A549 (cell line): ENCODE measurements at regions not wholly inside any gene's neighbourhood (a gene's known extent, or its start where the extent isn't known, plus 50 kb on each side); places are given as distances from the start of the nearest gene placed in this dataset.
"Not testable (repeated sequence)": the region's sequence is repeated elsewhere in the genome, so short reads cannot be mapped to it uniquely, and the experiment has no call there.

Source experiments
- ATAC-seq, 2 experiments: fragments of 200-7000 bp in 1 of 2; fragments of >200 bp in 1 of 2; cut with Nextera tagmentation in 1 of 2; cut with Tn5 transposase in 1 of 2; 3 replicates each; pipeline versions ENCODE4 v1.8.0 to v1.9.1; 2018 to 2020; ENCODE audit warnings: mild to moderate bottlenecking in 1 of 2, moderate library complexity in 1 of 2
- CTCF ChIA-PET: fragments of 300-600 bp; sonication (Branson Sonifier 250); formaldehyde crosslinking; extraction: SDS; loops from one replicate; lab custom pipeline; 2021; ENCODE audit warnings: antibody characterized with exemption, inconsistent platforms; lab: Yijun Ruan, JAX
- POLR2A ChIA-PET: fragments of 350-600 bp; formaldehyde crosslinking; extraction: SDS; loops from one replicate; lab custom pipeline; 2021; ENCODE audit warnings: antibody characterized with exemption, inconsistent platforms; lab: Yijun Ruan, JAX
- DNase-seq, 2 experiments: peaks; one replicate each; pipeline versions ENCODE4 v3.0.0 to v3.0.0-alpha.2; 2011 to 2016; ENCODE audit warnings: low read depth in 1 of 2, low spot score in 1 of 2
- FAIRE-seq: peaks from 2 replicates; lab custom pipeline; 2011; peaks lifted over from hg19 to GRCh38; lab: Jason Lieb, UNC
- H3K27ac ChIP-seq, 2 experiments: fragments of >200 bp; sonication (Bioruptor Twin); formaldehyde crosslinking; 3 replicates each; pipeline ENCODE4 v1.5.1; 2016 to 2017
- H3K4me1 ChIP-seq: fragments of >200 bp; sonication (Bioruptor Twin); formaldehyde crosslinking; 3 replicates; pipeline ENCODE4 v1.6.1; 2016
- H3K4me2 ChIP-seq: fragments of >200 bp; sonication (Bioruptor Twin); formaldehyde crosslinking; 3 replicates; pipeline ENCODE4 v1.6.1; 2016
- H3K4me3 ChIP-seq: fragments of >200 bp; sonication (Bioruptor Twin); formaldehyde crosslinking; 3 replicates; pipeline ENCODE4 v1.5.1; 2016
- H3K9me3 ChIP-seq: fragments of >200 bp; sonication (Bioruptor Twin); formaldehyde crosslinking; 3 replicates; pipeline ENCODE4 v1.6.1; 2016
- BHLHE40 ChIP-seq: IDR thresholded peaks from 2 replicates; pipeline ENCODE4 v1.6.1; 2012; ENCODE audit warnings: low read depth, low read length, inconsistent platforms
- CEBPB ChIP-seq, 2 experiments: fragments of >200 bp in 1 of 2; sonication (Bioruptor Twin) in 1 of 2; formaldehyde crosslinking in 1 of 2; IDR thresholded peaks; 2 replicates each; pipeline ENCODE4 v1.6.1; 2012 to 2016
- E2F6 ChIP-seq: IDR thresholded peaks from 2 replicates; pipeline ENCODE4 v1.6.1; 2012; ENCODE audit warnings: low read depth, borderline replicate concordance
- EHMT2 ChIP-seq: fragments of 200-600 bp; sonication (generic); IDR thresholded peaks from 2 replicates; pipeline ENCODE4 v1.6.1; 2016; ENCODE audit warnings: antibody characterized with exemption, low read depth, mild to moderate bottlenecking, moderate library complexity
- ESRRA ChIP-seq: fragments of 150-350 bp; IDR thresholded peaks from 2 replicates; pipeline ENCODE4 v1.6.1; 2014; ENCODE audit warnings: mild to moderate bottlenecking, low read length, borderline replicate concordance
- FOSL2 ChIP-seq, 2 experiments: fragments of 450-650 bp in 1 of 2; fragments of >200 bp in 1 of 2; sonication (Bioruptor Twin) in 1 of 2; formaldehyde crosslinking; IDR thresholded peaks; 2 replicates each; pipeline versions ENCODE4 v1.5.0 to v1.6.1; 2016 to 2020; ENCODE audit warnings: mild to moderate bottlenecking in 1 of 2, moderate library complexity in 1 of 2
- HES2 ChIP-seq: fragments of >200 bp; sonication (Bioruptor Twin); formaldehyde crosslinking; IDR thresholded peaks from 2 replicates; pipeline ENCODE4 v1.6.1; 2016
- HEYL ChIP-seq: fragments of 250-450 bp; sonication (Bioruptor Pico); IDR thresholded peaks from 2 replicates; pipeline ENCODE4 v1.8.0; 2021; ENCODE audit warnings: mild to moderate bottlenecking, moderate library complexity
- HMGXB4 ChIP-seq: fragments of 250-450 bp; sonication (Bioruptor Pico); IDR thresholded peaks from 2 replicates; pipeline ENCODE4 v1.5.0; 2021; ENCODE audit warnings: mild to moderate bottlenecking, moderate library complexity, borderline replicate concordance
- HOXB13 ChIP-seq: fragments of 250-450 bp; sonication (Bioruptor Pico); IDR thresholded peaks from 2 replicates; pipeline ENCODE4 v1.5.0; 2020; ENCODE audit warnings: low read depth, mild to moderate bottlenecking, moderate library complexity
- JUN ChIP-seq, 2 experiments: fragments of >200 bp; sonication (Bioruptor Twin); formaldehyde crosslinking; IDR thresholded peaks; 2 replicates in 1 of 2; 3 replicates in 1 of 2; pipeline ENCODE4 v1.6.1; 2016 to 2017
- JUNB ChIP-seq: fragments of >200 bp; sonication (Bioruptor Twin); formaldehyde crosslinking; IDR thresholded peaks from 2 replicates; pipeline ENCODE4 v1.6.1; 2016
- KDM1A ChIP-seq: fragments of 200-600 bp; sonication (generic); IDR thresholded peaks from 2 replicates; pipeline ENCODE4 v1.6.1; 2016; ENCODE audit warnings: low read depth, mild to moderate bottlenecking
- KDM5A ChIP-seq: fragments of 200-600 bp; sonication (generic); IDR thresholded peaks from 2 replicates; pipeline ENCODE4 v1.6.1; 2016; ENCODE audit warnings: antibody characterized with exemption, mild to moderate bottlenecking
- NFE2L2 ChIP-seq: fragments of 150-350 bp; conservative IDR thresholded peaks from 2 replicates; pipeline ENCODE4 v1.6.1; 2014; ENCODE audit warnings: low read length
- NPAS2 ChIP-seq: fragments of 250-450 bp; sonication (Bioruptor Pico); IDR thresholded peaks from 2 replicates; pipeline ENCODE4 v1.8.0; 2022; ENCODE audit warnings: mild to moderate bottlenecking, moderate library complexity, borderline replicate concordance
- POLR2A ChIP-seq: IDR thresholded peaks from 2 replicates; pipeline ENCODE4 v1.6.1; 2012; ENCODE audit warnings: mild to moderate bottlenecking, low read length
- RCOR1 ChIP-seq: fragments of 150-350 bp; IDR thresholded peaks from 2 replicates; pipeline ENCODE4 v1.6.1; 2014; ENCODE audit warnings: antibody characterized with exemption, low read length, low read depth
- RNF2 ChIP-seq: fragments of 200-600 bp; sonication (generic); IDR thresholded peaks from 2 replicates; pipeline ENCODE4 v1.6.1; 2016; ENCODE audit warnings: low read depth, mild to moderate bottlenecking, antibody characterized with exemption, moderate library complexity, borderline replicate concordance
- SREBF2 ChIP-seq: fragments of 450-650 bp; IDR thresholded peaks from 2 replicates; pipeline ENCODE4 v1.6.1; 2014; ENCODE audit warnings: mild to moderate bottlenecking, moderate library complexity
- USF2 ChIP-seq: fragments of 450-650 bp; IDR thresholded peaks from 2 replicates; pipeline ENCODE4 v1.6.1; 2014; ENCODE audit warnings: antibody characterized with exemption
- ZFP36 ChIP-seq: fragments of 450-650 bp; IDR thresholded peaks from 2 replicates; pipeline ENCODE4 v1.6.1; 2014; ENCODE audit warnings: borderline replicate concordance; ENCODE audit not compliant: partially characterized antibody
- WGBS: methylation state at CpG from one replicate; pipeline ENCODE4 v1.1.6; 2017; ENCODE audit errors: missing lambda C conversion rate; 5-methylcytosine and 5-hydroxymethylcytosine counted together

GRCh38 chr2:186164325-186164724 is 321.7 kb upstream of the ZC3H15 start:
- no peak for TF ChIP-seq HEYL (CRISPR knock-in tag)
- no peak for TF ChIP-seq HMGXB4 (CRISPR knock-in tag)
- no peak for TF ChIP-seq ZFP36
- 54% methylated on average over 2 of the region's 2 CpGs for WGBS
- FAIRE-seq, result no peak

GRCh38 chr2:186170693-186171092 is 315.4 kb upstream of the ZC3H15 start:
- H3K27ac ChIP-seq, result no peak overlapping the region
- H3K4me1 ChIP-seq, result no peaks in the 10 kb centered on the region
- H3K4me2 ChIP-seq, result no peak overlapping the region
- WGBS, result 77% methylated on average over 1 of the region's 1 CpG
- FAIRE-seq (peak; percentile 28), ATAC-seq (no peak), DNase-seq (no peak)
- no peak overlapping the region for H3K4me3 ChIP-seq
- no peak for TF ChIP-seq KDM1A
- no peak for TF ChIP-seq USF2
- no peak for TF ChIP-seq RNF2
- H3K9me3 ChIP-seq, result no peaks in the 10 kb centered on the region
- ChIA-PET CTCF (interaction anchor here (1.9 kb wide), 1 partner anchor 9 kb away, joined by 4 read pairs; no protein-coding TSS in a partner anchor), POLR2A (no interaction called here)

More at GRCh38 chr2:186164325-186164724, 321.7 kb upstream of the ZC3H15 start:
- Histone ChIP-seq H3K4me3 (no peak overlapping the region), H3K4me1 (no peaks in the 10 kb centered on the region), H3K27ac (no peak overlapping the region), H3K9me3 (no peaks in the 10 kb centered on the region), H3K4me2 (no peak overlapping the region)
- DNase-seq, result no peak
- no peak for ATAC-seq
- ChIA-PET POLR2A (no interaction called here), CTCF (no interaction called here)

- 40% methylated on average over 1 of the region's 1 CpG for WGBS
- Histone ChIP-seq H3K9me3 (no peaks in the 10 kb centered on the region), H3K4me3 (no peak overlapping the region), H3K4me2 (no peak overlapping the region), H3K4me1 (no peaks in the 10 kb centered on the region), H3K27ac (no peak overlapping the region)
- ATAC-seq (no peak), DNase-seq (no peak), FAIRE-seq (no peak)
- TF ChIP-seq POLR2A, result no peak
- no peak for TF ChIP-seq E2F6
- no peak for TF ChIP-seq KDM5A
- no peak for TF ChIP-seq ESRRA
- no peak for TF ChIP-seq NFE2L2
- no peak for TF ChIP-seq RCOR1
- TF ChIP-seq FOSL2 (IDR thresholded peaks at IDR 0.05), result no peak
- TF ChIP-seq FOSL2 (CRISPR knock-in tag; IDR thresholded peaks at IDR 0.05), result no peak
- TF ChIP-seq HES2, result no peak
- TF ChIP-seq HMGXB4 (CRISPR knock-in tag), result no peak
- no peak for TF ChIP-seq SREBF2
- TF ChIP-seq BHLHE40, result no peak
- no peak for TF ChIP-seq NPAS2 (CRISPR knock-in tag)
- no peak for TF ChIP-seq EHMT2
- no peak for TF ChIP-seq JUN (IDR thresholded peaks at IDR 0.05)
- TF ChIP-seq HOXB13, result no peak
- no peak for TF ChIP-seq JUNB
- no peak for TF ChIP-seq CEBPB (IDR thresholded peaks at IDR 0.05)
- CTCF ChIA-PET, result no interaction called here
- POLR2A ChIA-PET, result no interaction called here
Measured at GRCh38 chr2:186181625-186182024, 304.4 kb upstream of the ZC3H15 start.

GRCh38 chr2:186182366-186182765 is 303.7 kb upstream of the ZC3H15 start:
- H3K4me3 ChIP-seq, H3K27ac ChIP-seq, DNase-seq, FAIRE-seq, H3K4me2 ChIP-seq, CTCF ChIA-PET, H3K9me3 ChIP-seq, ATAC-seq, H3K4me1 ChIP-seq, POLR2A ChIA-PET: not testable (repeated sequence)
- 62% methylated on average over 10 of the region's 10 CpGs for WGBS
